Heart left ventricle (tissue), 16 donors: ENCODE measurements at regions not wholly inside any gene's neighbourhood (a gene's known extent, or its start where the extent isn't known, plus 50 kb on each side); places are given as distances from the start of the nearest gene placed in this dataset.

ENCODE experiments used
- ATAC-seq, 4 donors: fragments of 200-7000 bp; cut with Tn5 transposase; one replicate each; pipeline ENCODE4 v1.9.1; 2020 to 2022; ENCODE audit warnings: moderate library complexity in 4 of 4, mild to moderate bottlenecking in 3 of 4, moderate number of reproducible peaks in 1 of 4
- DNase-seq, 5 donors: peaks; one replicate each; pipeline ENCODE4 v3.0.0-alpha.2; 2020
- H3K27ac ChIP-seq, 12 donors: fragments of 200-600 bp; sonication (generic) in 4 of 12; one replicate each; pipeline versions ENCODE4 v1.5.0 to v1.8.0; 2016 to 2022; ENCODE audit warnings: mild to moderate bottlenecking in 2 of 12
- H3K27me3 ChIP-seq, 9 donors: fragments of 200-600 bp; sonication (generic) in 2 of 9; one replicate each; pipeline versions ENCODE4 v1.5.1 to v1.8.0; 2016 to 2022; ENCODE audit warnings: mild to moderate bottlenecking in 3 of 9
- H3K36me3 ChIP-seq, 9 donors: fragments of 200-600 bp; sonication (generic) in 2 of 9; one replicate each; pipeline versions ENCODE4 v1.5.0 to v1.8.0; 2018 to 2022; ENCODE audit warnings: mild to moderate bottlenecking in 2 of 9
- H3K4me1 ChIP-seq, 12 donors: fragments of 200-600 bp; sonication (generic) in 4 of 12; one replicate each; pipeline versions ENCODE4 v1.5.0 to v1.8.0; 2016 to 2022; ENCODE audit warnings: mild to moderate bottlenecking in 3 of 12
- H3K4me3 ChIP-seq, 12 donors: fragments of 200-600 bp; sonication (generic) in 4 of 12; one replicate each; pipeline versions ENCODE4 v1.5.0 to v1.8.0; 2017 to 2022; ENCODE audit warnings: mild to moderate bottlenecking in 9 of 12, moderate library complexity in 4 of 12
- H3K9me3 ChIP-seq, 12 donors: fragments of 200-600 bp; sonication (generic) in 4 of 12; one replicate each; pipeline versions ENCODE4 v1.5.0 to v1.8.0; 2016 to 2022; ENCODE audit warnings: mild to moderate bottlenecking in 1 of 12
- POLR2A ChIP-seq, 2 donors: fragments of 450-650 bp; IDR thresholded peaks; one replicate each; pipeline ENCODE4 v1.6.1; 2017; ENCODE audit warnings: antibody characterized with exemption in 2 of 2, mild to moderate bottlenecking in 2 of 2, moderate library complexity in 2 of 2
- WGBS, 4 donors: extraction: QIAGEN DNeasy Blood & Tissue Kit in 2 of 4; methylation state at CpG; one replicate each; pipeline versions ENCODE4 v1.1.5 to v1.1.7; 2013 to 2018; 5-methylcytosine and 5-hydroxymethylcytosine counted together
- intact Hi-C, 10 donors: fragments of 100-400 bp; cut with DNase I; formaldehyde crosslinking; loops; one replicate each; pipeline versions ENCODE4 v1.11.1 to v1.14.2; 2022
- TF ChIP-seq, protein P1 (sequence below), 12 donors: fragments of 200-600 bp; sonication (generic) in 4 of 12; IDR thresholded peaks; one replicate each; pipeline versions ENCODE4 v1.5.0 to v1.8.0; 2018 to 2022; ENCODE audit warnings: antibody characterized with exemption in 12 of 12, mild to moderate bottlenecking in 5 of 12
- donor health status: ischemic (EF 13 %, LVEDD 7.1; RV severe dilation, severe dysfunction).
- donor health status: healthy with polysubstance abuse.
- donor health status: DM: no; HTN: yes; CAD: no.
- donor health status: DM: no; HTN: no; CAD: no.
- donor health status: ischemic (EF 25% LVEDD 6.9; RV normal size, moderate dysfunction).
- donor health status: ischemic (EF 25% LVEDD 5.7; RV mildly dilated, moderate dysfunction).
- donor health status: healthy.
- donor health status: DM: yes; HTN: yes; CAD: no.
- donor health status: ischemic (EF 35%, LVEDD 5.7; RV mildly dilated, moderate dysfunction).
- donor health status: nonischemic (EF 11% LVEDD 7.7; RV severe dilation, severe dysfunction).
- donor health status: DM: yes; HTN: yes; CAD: no.
- donor health status: PGD.
- donor health status: ischemic (EF 29% LVEDD 5.4; RV normal size, mild dysfunction).
- donor health status: nonischemic (EF 23%, LVEDD 6.1; RV moderate dilation, normal function).

DNA sequence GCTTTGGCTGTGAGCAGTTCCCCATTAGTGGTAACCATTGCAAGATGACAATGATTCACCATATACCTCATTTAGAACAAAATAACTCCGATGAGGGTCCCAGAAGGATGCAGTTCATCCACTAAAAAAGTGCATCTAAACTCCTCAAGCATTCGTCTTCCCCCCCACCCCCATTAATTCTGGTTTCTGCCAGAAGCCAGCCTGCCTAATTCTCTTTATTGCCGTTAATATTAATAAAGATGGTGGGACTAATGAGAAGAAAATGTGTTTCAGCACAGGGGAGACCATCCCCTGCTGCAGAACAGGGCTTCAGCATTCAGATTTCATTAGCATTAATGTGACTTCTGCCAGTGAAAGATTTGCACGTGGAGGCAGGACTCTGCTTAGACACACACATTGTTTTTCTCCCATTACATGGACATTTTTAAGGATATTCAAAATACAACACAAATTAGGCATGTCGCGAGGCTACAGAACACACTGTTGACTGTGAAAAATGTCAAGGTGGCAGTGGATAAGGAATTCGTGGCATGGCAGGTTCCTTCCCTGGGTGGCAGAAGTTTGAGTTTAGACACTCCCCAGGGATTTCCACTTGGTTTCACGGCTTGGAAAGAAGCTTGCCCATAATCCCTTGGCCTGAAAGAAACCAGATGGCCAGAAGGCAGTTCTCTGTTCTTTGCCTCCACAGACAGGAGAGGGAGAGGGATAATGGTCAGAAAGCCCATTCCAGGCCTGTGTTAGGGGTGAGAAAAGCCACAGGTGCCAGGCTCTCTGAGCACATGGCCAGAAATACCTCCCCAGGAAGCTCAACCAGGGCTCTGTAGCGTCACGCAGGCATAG is 236.5 kb downstream of the FOXO1 start:
- H3K9me3 ChIP-seq: no peaks in the 10 kb centered on the region
- 88 to 95% (median 91%) methylated on average over 10 of the region's 10 CpGs for WGBS, 4 donors
- DNase-seq (no peak), ATAC-seq (no peak)
- intact Hi-C loops: loop anchor here in 1 of 10 donors (10.0 kb wide), 1 partner anchor 365 kb away; no protein-coding TSS in a partner anchor
- TF ChIP-seq, protein P1, sequence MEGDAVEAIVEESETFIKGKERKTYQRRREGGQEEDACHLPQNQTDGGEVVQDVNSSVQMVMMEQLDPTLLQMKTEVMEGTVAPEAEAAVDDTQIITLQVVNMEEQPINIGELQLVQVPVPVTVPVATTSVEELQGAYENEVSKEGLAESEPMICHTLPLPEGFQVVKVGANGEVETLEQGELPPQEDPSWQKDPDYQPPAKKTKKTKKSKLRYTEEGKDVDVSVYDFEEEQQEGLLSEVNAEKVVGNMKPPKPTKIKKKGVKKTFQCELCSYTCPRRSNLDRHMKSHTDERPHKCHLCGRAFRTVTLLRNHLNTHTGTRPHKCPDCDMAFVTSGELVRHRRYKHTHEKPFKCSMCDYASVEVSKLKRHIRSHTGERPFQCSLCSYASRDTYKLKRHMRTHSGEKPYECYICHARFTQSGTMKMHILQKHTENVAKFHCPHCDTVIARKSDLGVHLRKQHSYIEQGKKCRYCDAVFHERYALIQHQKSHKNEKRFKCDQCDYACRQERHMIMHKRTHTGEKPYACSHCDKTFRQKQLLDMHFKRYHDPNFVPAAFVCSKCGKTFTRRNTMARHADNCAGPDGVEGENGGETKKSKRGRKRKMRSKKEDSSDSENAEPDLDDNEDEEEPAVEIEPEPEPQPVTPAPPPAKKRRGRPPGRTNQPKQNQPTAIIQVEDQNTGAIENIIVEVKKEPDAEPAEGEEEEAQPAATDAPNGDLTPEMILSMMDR (IDR thresholded peaks at IDR 0.05): no peak
- TF ChIP-seq POLR2A (IDR thresholded peaks at IDR 0.05): no peak
- peaks cover 0 to 33% (median 9%) of the 10 kb centered on the region in 12 donors for H3K4me1 ChIP-seq
- H3K4me3 ChIP-seq: no peak overlapping the region
- H3K27ac ChIP-seq: peak overlapping the region in 1 of 12 donors; percentile 73
- H3K36me3 ChIP-seq: no peaks in the 10 kb centered on the region
- H3K27me3 ChIP-seq: no peaks in the 10 kb centered on the region

DNA sequence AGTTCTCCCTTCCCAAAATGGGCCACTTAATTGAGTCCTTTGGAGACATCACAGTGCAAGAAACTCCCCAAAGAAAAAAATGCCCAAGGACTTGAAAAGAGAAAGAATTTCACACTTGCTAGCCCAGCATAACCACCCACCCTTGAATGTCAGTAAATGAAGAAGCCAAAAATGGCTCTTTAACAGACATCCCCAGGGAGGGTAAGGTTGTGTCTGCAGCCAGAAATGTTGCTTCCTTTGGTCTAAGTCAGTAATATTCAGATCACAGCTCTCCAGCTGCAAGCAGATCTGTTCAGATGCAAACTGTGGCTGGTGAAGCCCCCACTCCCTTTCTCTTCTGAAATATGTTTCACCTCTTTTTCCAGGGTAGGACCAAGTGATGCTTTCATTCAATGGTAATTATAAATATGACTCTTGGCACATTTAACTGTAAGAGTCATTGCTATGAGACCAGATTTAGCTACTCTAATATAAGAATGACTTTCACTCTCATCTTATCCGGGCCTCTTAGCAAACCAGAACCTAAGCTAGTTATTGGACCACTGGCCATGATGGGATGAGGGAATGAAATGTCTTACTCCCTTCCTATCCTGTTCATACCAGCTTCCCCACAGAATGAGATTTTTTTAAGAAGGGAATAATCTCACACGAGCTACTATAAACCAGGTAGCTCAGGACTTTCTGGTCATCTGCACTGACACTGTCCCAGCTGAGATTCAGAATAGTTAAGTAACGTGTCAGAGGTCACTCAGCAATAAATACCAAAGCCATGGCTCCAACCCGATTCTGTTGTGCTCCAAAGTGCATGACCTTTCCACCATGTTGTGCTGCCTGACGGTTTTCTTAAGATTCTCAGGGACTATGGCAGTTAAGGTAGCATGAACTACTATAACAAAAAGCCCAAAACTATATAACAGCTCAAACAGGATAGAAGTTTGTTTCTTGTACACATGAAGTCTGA is 234.1 kb downstream of the FOXO1 start:
- WGBS, 4 donors: 67 to 73% (median 69%) methylated on average over 5 of the region's 5 CpGs
- Histone ChIP-seq H3K27ac (peak overlapping the region in 1 of 12 donors; percentile 14), H3K27me3 (no peaks in the 10 kb centered on the region), H3K36me3 (no peaks in the 10 kb centered on the region), H3K4me3 (no peak overlapping the region), H3K4me1 (peaks cover 0 to 33% (median 9%) of the 10 kb centered on the region in 12 donors), H3K9me3 (no peaks in the 10 kb centered on the region)
- DNase-seq: no peak
- TF ChIP-seq POLR2A (IDR thresholded peaks at IDR 0.05): no peak
- TF ChIP-seq, protein P1 (IDR thresholded peaks at IDR 0.05): no peak
- intact Hi-C loops: loop anchor here in 1 of 10 donors (10.0 kb wide), 1 partner anchor 367 kb away; no protein-coding TSS in a partner anchor
- ATAC-seq: peak in 3 of 4 donors; percentile 56 to 78 (median 63)

DNA sequence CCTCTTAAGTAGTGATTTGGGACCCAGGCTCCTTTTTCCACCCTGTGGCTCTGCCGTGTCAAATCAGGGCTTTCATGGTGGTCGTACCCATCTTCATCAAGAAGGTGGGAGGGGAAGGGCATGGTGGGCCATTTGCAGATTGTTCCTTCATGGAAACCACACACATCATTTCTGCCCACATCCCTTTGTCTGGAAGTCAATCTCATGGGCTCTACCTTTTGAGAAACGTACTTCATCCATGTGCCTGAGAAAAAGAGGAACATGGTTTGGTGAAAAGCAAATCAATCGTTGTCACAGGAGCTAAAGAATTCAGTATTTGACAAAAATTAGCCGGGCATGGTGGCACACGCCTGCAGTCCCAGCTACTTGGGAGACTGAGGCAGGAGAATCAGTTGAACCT is 233.4 kb downstream of the FOXO1 start:
- TF ChIP-seq POLR2A (IDR thresholded peaks at IDR 0.05): no peak
- TF ChIP-seq, protein P1 (IDR thresholded peaks at IDR 0.05): no peak
- Histone ChIP-seq H3K36me3 (no peaks in the 10 kb centered on the region), H3K27me3 (no peaks in the 10 kb centered on the region), H3K9me3 (no peaks in the 10 kb centered on the region), H3K27ac (no peak overlapping the region), H3K4me3 (no peak overlapping the region), H3K4me1 (peaks cover 0 to 34% (median 9%) of the 10 kb centered on the region in 12 donors)
- DNase-seq (no peak), ATAC-seq (no peak)
- WGBS, 4 donors: 66 to 94% (median 79%) methylated on average over 6 of the region's 6 CpGs
- intact Hi-C loops: loop anchor here in 1 of 10 donors (10.0 kb wide), 1 partner anchor 368 kb away; no protein-coding TSS in a partner anchor
